OCI-LY7 (cell line): ENCODE measurements at regions not wholly inside any gene's neighbourhood (a gene's known extent, or its start where the extent isn't known, plus 50 kb on each side); places are given as distances from the start of the nearest gene placed in this dataset.

Experiments
- BruUV-seq: library from RNA; stranded (reverse); fragments of 400-500 nt; replicated peaks from 2 replicates; lab custom pipeline; 2021; lab: Mats Ljungman, UMichigan
- CTCF ChIA-PET: fragments of 300-600 bp; sonication (Branson Sonifier 250); formaldehyde crosslinking; loops from one replicate; lab custom pipeline; 2022; ENCODE audit warnings: antibody characterized with exemption; ENCODE audit not compliant: unreplicated experiment; lab: Charles Lee
- POLR2A ChIA-PET: fragments of 300-600 bp; sonication (Branson Sonifier 250); formaldehyde crosslinking; loops from one replicate; lab custom pipeline; 2022; ENCODE audit warnings: antibody characterized with exemption; lab: Charles Lee
- DNase-seq: peaks from one replicate; pipeline ENCODE4 v3.0.0-alpha.2; 2015; ENCODE audit warnings: low spot score
- H2AFZ ChIP-seq: fragments of 200-600 bp; sonication (generic), shearing (Covaris generic); 2 replicates; pipeline ENCODE4 v1.6.1; 2014; ENCODE audit warnings: mild to moderate bottlenecking, antibody characterized with exemption, low read length, moderate library complexity
- H3K27ac ChIP-seq: fragments of 200-600 bp; sonication (generic); 2 replicates; pipeline ENCODE4 v1.5.1; 2014; ENCODE audit warnings: mixed run types, low read depth, mild to moderate bottlenecking, moderate library complexity, low read length, inconsistent platforms; ENCODE audit not compliant: poor library complexity, severe bottlenecking
- H3K36me3 ChIP-seq: fragments of 200-600 bp; sonication (generic); 2 replicates; pipeline ENCODE4 v1.6.1; 2014; ENCODE audit warnings: mild to moderate bottlenecking, antibody characterized with exemption, low read length, moderate library complexity, mixed read lengths; ENCODE audit not compliant: insufficient read depth
- H3K4me1 ChIP-seq: fragments of 200-600 bp; sonication (generic); 2 replicates; pipeline ENCODE4 v1.5.1; 2014; ENCODE audit warnings: mild to moderate bottlenecking, low read length; ENCODE audit not compliant: insufficient read depth, poor library complexity, severe bottlenecking
- H3K4me2 ChIP-seq: fragments of 200-600 bp; sonication (generic); 2 replicates; pipeline ENCODE4 v1.6.1; 2014; ENCODE audit warnings: mild to moderate bottlenecking, low read length
- H3K4me3 ChIP-seq: fragments of 200-600 bp; sonication (generic); 2 replicates; pipeline ENCODE4 v1.5.1; 2014; ENCODE audit warnings: mild to moderate bottlenecking, low read depth, low read length; ENCODE audit not compliant: poor library complexity, severe bottlenecking
- H3K79me2 ChIP-seq: fragments of 200-600 bp; sonication (generic); 2 replicates; pipeline ENCODE4 v1.6.1; 2016; ENCODE audit warnings: low read depth, mild to moderate bottlenecking, low read length, moderate library complexity, mixed read lengths; ENCODE audit not compliant: insufficient read depth
- H3K9me2 ChIP-seq: fragments of 200-600 bp; sonication (generic); 2 replicates; pipeline ENCODE4 v1.6.1; 2016; ENCODE audit warnings: mild to moderate bottlenecking, low read length, mixed read lengths; ENCODE audit not compliant: insufficient read depth
- H3K9me3 ChIP-seq: fragments of 200-600 bp; sonication (generic); 2 replicates; pipeline ENCODE4 v1.6.1; 2014; ENCODE audit warnings: mild to moderate bottlenecking, mixed run types, low read length, mixed read lengths
- H4K20me1 ChIP-seq: fragments of 200-600 bp; sonication (generic); 2 replicates; pipeline ENCODE4 v1.6.1; 2014; ENCODE audit warnings: mild to moderate bottlenecking, antibody characterized with exemption, low read length, moderate library complexity, mixed read lengths; ENCODE audit not compliant: insufficient read depth
- CTCF ChIP-seq: fragments of 200-600 bp; sonication (generic); conservative IDR thresholded peaks from 2 replicates; pipeline ENCODE4 v1.5.1; 2014; ENCODE audit warnings: mild to moderate bottlenecking, antibody characterized with exemption, low read length, moderate library complexity, mixed read lengths
- EZH2phosphoT487 ChIP-seq: fragments of 200-600 bp; sonication (generic); IDR thresholded peaks from 2 replicates; pipeline ENCODE4 v1.6.1; 2018; ENCODE audit warnings: low read depth, borderline replicate concordance, mild to moderate bottlenecking, mixed run types, antibody characterized with exemption, low read length, moderate library complexity, mixed read lengths
- intact Hi-C: fragments of 100-400 bp; cut with micrococcal nuclease; formaldehyde crosslinking; loops from one replicate; pipeline ENCODE4 v1.10.0; 2022; ENCODE audit not compliant: unreplicated experiment

- no peaks in the 10 kb centered on the region for H3K36me3 ChIP-seq
Measured at GRCh38 chr2:196473617-196474016, 165.9 kb upstream of the CCDC150 start.

DNA sequence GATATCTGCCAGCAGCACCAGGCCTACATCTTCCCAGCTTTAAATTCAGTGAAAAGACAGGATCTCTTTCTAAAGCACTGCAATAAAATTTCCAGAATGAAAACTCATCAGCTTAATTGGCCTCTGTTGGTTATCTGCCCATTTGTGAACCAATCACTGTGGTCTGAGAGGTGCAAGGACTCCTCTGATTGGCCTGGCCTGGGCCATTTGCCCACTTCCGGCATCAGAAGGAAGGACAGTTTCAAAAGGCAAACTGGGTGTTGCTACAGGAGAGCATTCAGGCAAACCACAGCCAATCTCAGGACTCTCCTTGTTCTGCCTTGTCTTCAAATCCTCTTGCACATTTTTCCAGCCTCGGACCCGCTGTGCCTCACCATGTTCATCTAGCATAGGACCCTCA lies 163.9 kb upstream of the CCDC150 start:
- Histone ChIP-seq H3K36me3 (no peaks in the 10 kb centered on the region), H3K79me2 (no peaks in the 10 kb centered on the region), H3K4me3 (no peak overlapping the region), H3K27ac (no peak overlapping the region), H3K9me3 (no peaks in the 10 kb centered on the region), H3K4me2 (no peak overlapping the region), H4K20me1 (no peaks in the 10 kb centered on the region), H2AFZ (no peak overlapping the region), H3K4me1 (no peaks in the 10 kb centered on the region), H3K9me2 (no peaks in the 10 kb centered on the region)
- CTCF ChIA-PET = no interaction called here
- BruUV-seq = no TSS peak
- intact Hi-C loops = no loop called here
- TF ChIP-seq EZH2phosphoT487 = no peak
- no peak for TF ChIP-seq CTCF
- no peak for DNase-seq
- POLR2A ChIA-PET = no interaction called here

More at GRCh38 chr2:196473617-196474016, 165.9 kb upstream of the CCDC150 start:
- Histone ChIP-seq H3K9me3 (no peaks in the 10 kb centered on the region), H3K4me3 (no peak overlapping the region), H4K20me1 (no peaks in the 10 kb centered on the region), H3K79me2 (no peaks in the 10 kb centered on the region), H2AFZ (no peak overlapping the region), H3K27ac (no peak overlapping the region), H3K4me2 (no peak overlapping the region), H3K9me2 (no peaks in the 10 kb centered on the region), H3K4me1 (no peaks in the 10 kb centered on the region)
- no peak for DNase-seq
- intact Hi-C loops = no loop called here
- BruUV-seq = no TSS peak
- POLR2A ChIA-PET = no interaction called here
- no peak for TF ChIP-seq CTCF
- TF ChIP-seq EZH2phosphoT487 = no peak
- CTCF ChIA-PET = no interaction called here

DNA sequence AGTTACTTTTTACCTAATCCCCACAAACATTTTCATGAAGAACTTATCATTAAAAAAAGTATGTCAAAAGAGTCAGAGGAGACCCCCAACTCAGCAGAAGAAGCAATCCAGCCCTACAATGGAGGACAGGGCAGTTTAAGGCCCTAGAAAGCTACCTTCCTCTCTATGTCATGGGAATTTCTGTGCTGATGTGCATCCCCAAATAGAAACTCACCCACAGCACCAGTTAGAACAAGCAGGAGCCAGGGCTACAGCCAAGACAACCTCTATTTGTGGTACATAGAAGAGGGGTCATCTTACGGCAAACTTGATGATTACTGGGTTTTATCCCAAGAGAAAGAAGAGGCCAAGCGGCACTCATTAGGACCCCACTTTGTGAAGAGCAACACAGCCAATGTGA lies 160.9 kb upstream of the CCDC150 start:
- no peak for DNase-seq
- H3K79me2 ChIP-seq = no peaks in the 10 kb centered on the region
- POLR2A ChIA-PET = no interaction called here
- intact Hi-C loops = no loop called here
- H3K4me1 ChIP-seq = no peaks in the 10 kb centered on the region
- no peak overlapping the region for H3K27ac ChIP-seq
- no peak overlapping the region for H3K4me3 ChIP-seq
- H4K20me1 ChIP-seq = no peaks in the 10 kb centered on the region
- CTCF ChIA-PET = no interaction called here
- no TSS peak for BruUV-seq
- no peak overlapping the region for H2AFZ ChIP-seq
- H3K36me3 ChIP-seq = no peaks in the 10 kb centered on the region
- H3K9me2 ChIP-seq = no peaks in the 10 kb centered on the region
- no peak overlapping the region for H3K4me2 ChIP-seq
- H3K9me3 ChIP-seq = no peaks in the 10 kb centered on the region
- TF ChIP-seq CTCF = no peak
- TF ChIP-seq EZH2phosphoT487 = no peak
